Stomach (tissue), 8 donors: ENCODE measurements at regions not wholly inside any gene's neighbourhood (a gene's known extent, or its start where the extent isn't known, plus 50 kb on each side); places are given as distances from the start of the nearest gene placed in this dataset.

Experiments used
- DNase-seq, 2 donors: peaks; one replicate each; pipeline versions ENCODE4 v3.0.0 to v3.0.0-alpha.2; 2013 to 2019
- H3K27ac ChIP-seq, 5 donors: fragments of 200-600 bp in 4 of 5; sonication (generic) in 4 of 5; one replicate each; pipeline ENCODE4 v1.5.1; 2013 to 2019; ENCODE audit warnings: mild to moderate bottlenecking in 1 of 5, moderate library complexity in 1 of 5
- H3K27me3 ChIP-seq, 3 donors: fragments of 200-600 bp; sonication (generic); one replicate each; pipeline ENCODE4 v1.5.1; 2017 to 2019; ENCODE audit warnings: mixed run types in 1 of 3
- H3K36me3 ChIP-seq, 4 donors: fragments of 200-600 bp; sonication (generic); 1 replicate in 3 of 4; 2 replicates in 1 of 4; pipeline ENCODE4 v1.5.1; 2016 to 2019
- H3K4me1 ChIP-seq, 4 donors: fragments of 200-600 bp; sonication (generic); one replicate each; pipeline ENCODE4 v1.5.1; 2016 to 2019
- H3K4me3 ChIP-seq, 4 donors: fragments of 200-600 bp; sonication (generic) in 3 of 4; one replicate each; pipeline ENCODE4 v1.5.1; 2016 to 2019; ENCODE audit warnings: mild to moderate bottlenecking in 1 of 4
- H3K9me3 ChIP-seq, 4 donors: fragments of 200-600 bp; sonication (generic); one replicate each; pipeline ENCODE4 v1.5.1; 2016 to 2019
- EP300 ChIP-seq: sonication (generic); formaldehyde crosslinking; IDR thresholded peaks from one replicate; pipeline ENCODE4 v1.6.1; 2017; ENCODE audit warnings: antibody characterized with exemption
- POLR2A ChIP-seq, 4 donors: fragments of 450-650 bp; IDR thresholded peaks; one replicate each; pipeline ENCODE4 v1.6.1; 2016; ENCODE audit warnings: antibody characterized with exemption in 4 of 4, control low read depth in 2 of 4, mild to moderate bottlenecking in 1 of 4, moderate library complexity in 1 of 4
- POLR2AphosphoS5 ChIP-seq, 3 donors: sonication (generic); formaldehyde crosslinking; IDR thresholded peaks; one replicate each; pipeline ENCODE4 v1.6.1; 2016; ENCODE audit warnings: antibody characterized with exemption in 3 of 3
- WGBS, 5 donors: extraction: QIAGEN DNeasy Blood & Tissue Kit in 3 of 5; methylation state at CpG; one replicate each; pipeline versions ENCODE4 v1.1.5 to v1.1.7; 2013 to 2018; 5-methylcytosine and 5-hydroxymethylcytosine counted together
- intact Hi-C: fragments of 100-400 bp; cut with DNase I; formaldehyde crosslinking; loops from one replicate; pipeline ENCODE4 v1.15.1; 2023; ENCODE audit warnings: low total_unique reads
- TF ChIP-seq, protein P1 (sequence below), 7 experiments: fragments of 450-650 bp in 4 of 7; fragments of 200-600 bp in 3 of 7; sonication (generic) in 3 of 7; IDR thresholded peaks; one replicate each; pipeline ENCODE4 v1.5.1; 2016 to 2019; ENCODE audit warnings: antibody characterized with exemption in 7 of 7, control low read depth in 2 of 7, mild to moderate bottlenecking in 1 of 7
- donor health status: healthy with polysubstance abuse.
- donor health status: Bipolar disorder and iron deficiency.
- donor health status: healthy.

GRCh38 chr5:51276250-51276649 lies 107.0 kb upstream of the ISL1 start:
- H3K9me3 ChIP-seq: no peaks in the 10 kb centered on the region
- H3K36me3 ChIP-seq: no peaks in the 10 kb centered on the region
- H3K4me3 ChIP-seq: no peak overlapping the region
- DNase-seq: no peak
- no peaks in the 10 kb centered on the region for H3K27me3 ChIP-seq
- no peak overlapping the region for H3K27ac ChIP-seq
- intact Hi-C loops: no loop called here
- TF ChIP-seq POLR2AphosphoS5 (IDR thresholded peaks at IDR 0.05): no peak
- TF ChIP-seq, protein P1, sequence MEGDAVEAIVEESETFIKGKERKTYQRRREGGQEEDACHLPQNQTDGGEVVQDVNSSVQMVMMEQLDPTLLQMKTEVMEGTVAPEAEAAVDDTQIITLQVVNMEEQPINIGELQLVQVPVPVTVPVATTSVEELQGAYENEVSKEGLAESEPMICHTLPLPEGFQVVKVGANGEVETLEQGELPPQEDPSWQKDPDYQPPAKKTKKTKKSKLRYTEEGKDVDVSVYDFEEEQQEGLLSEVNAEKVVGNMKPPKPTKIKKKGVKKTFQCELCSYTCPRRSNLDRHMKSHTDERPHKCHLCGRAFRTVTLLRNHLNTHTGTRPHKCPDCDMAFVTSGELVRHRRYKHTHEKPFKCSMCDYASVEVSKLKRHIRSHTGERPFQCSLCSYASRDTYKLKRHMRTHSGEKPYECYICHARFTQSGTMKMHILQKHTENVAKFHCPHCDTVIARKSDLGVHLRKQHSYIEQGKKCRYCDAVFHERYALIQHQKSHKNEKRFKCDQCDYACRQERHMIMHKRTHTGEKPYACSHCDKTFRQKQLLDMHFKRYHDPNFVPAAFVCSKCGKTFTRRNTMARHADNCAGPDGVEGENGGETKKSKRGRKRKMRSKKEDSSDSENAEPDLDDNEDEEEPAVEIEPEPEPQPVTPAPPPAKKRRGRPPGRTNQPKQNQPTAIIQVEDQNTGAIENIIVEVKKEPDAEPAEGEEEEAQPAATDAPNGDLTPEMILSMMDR (IDR thresholded peaks at IDR 0.05): no peak
- no peak for TF ChIP-seq POLR2A (IDR thresholded peaks at IDR 0.05)
- TF ChIP-seq EP300: no peak
- 92 to 94% (median 93%) methylated on average over 2 of the region's 2 CpGs for WGBS, 5 donors
- no peaks in the 10 kb centered on the region for H3K4me1 ChIP-seq

- no peak overlapping the region for H3K4me3 ChIP-seq
- WGBS, 5 donors: 29 to 46% (median 41%) methylated on average over 3 of the region's 3 CpGs
- peak in 1 of 2 donors; percentile 6 for DNase-seq
- intact Hi-C loops: no loop called here
- no peaks in the 10 kb centered on the region for H3K27me3 ChIP-seq
- H3K4me1 ChIP-seq: no peaks in the 10 kb centered on the region
- no peak overlapping the region for H3K27ac ChIP-seq
- H3K36me3 ChIP-seq: no peaks in the 10 kb centered on the region
- H3K9me3 ChIP-seq: no peaks in the 10 kb centered on the region
- TF ChIP-seq, protein P1 (IDR thresholded peaks at IDR 0.05): no peak
- TF ChIP-seq EP300: no peak
- no peak for TF ChIP-seq POLR2A (IDR thresholded peaks at IDR 0.05)
- TF ChIP-seq POLR2AphosphoS5 (IDR thresholded peaks at IDR 0.05): no peak
These were observed 104.7 kb upstream of the ISL1 start for GRCh38 chr5:51278539-51278938.

GRCh38 chr5:51279983-51280706 lies 103.1 kb upstream of the ISL1 start:
- peak in 1 of 2 donors; percentile 45 for DNase-seq
- Histone ChIP-seq H3K4me1 (no peaks in the 10 kb centered on the region), H3K4me3 (no peak overlapping the region), H3K36me3 (no peaks in the 10 kb centered on the region), H3K9me3 (no peaks in the 10 kb centered on the region), H3K27me3 (no peaks in the 10 kb centered on the region), H3K27ac (no peak overlapping the region)
- WGBS, 5 donors: 86 to 95% (median 90%) methylated on average over 7 of the region's 7 CpGs
- intact Hi-C loops: no loop called here
- TF ChIP-seq POLR2AphosphoS5 (IDR thresholded peaks at IDR 0.05): no peak
- TF ChIP-seq EP300: no peak

GRCh38 chr5:51286046-51286445 lies 97.2 kb upstream of the ISL1 start:
- Histone ChIP-seq H3K27me3 (no peaks in the 10 kb centered on the region), H3K9me3 (no peaks in the 10 kb centered on the region), H3K4me3 (no peak overlapping the region), H3K36me3 (no peaks in the 10 kb centered on the region), H3K4me1 (no peaks in the 10 kb centered on the region), H3K27ac (no peak overlapping the region)
- 67 to 83% (median 80%) methylated on average over 4 of the region's 4 CpGs for WGBS, 5 donors
- DNase-seq: no peak
- intact Hi-C loops: no loop called here
- TF ChIP-seq EP300 (no peak), POLR2AphosphoS5 (IDR thresholded peaks at IDR 0.05) (no peak), POLR2A (IDR thresholded peaks at IDR 0.05) (no peak)
- TF ChIP-seq, protein P1 (IDR thresholded peaks at IDR 0.05): no peak

DNA sequence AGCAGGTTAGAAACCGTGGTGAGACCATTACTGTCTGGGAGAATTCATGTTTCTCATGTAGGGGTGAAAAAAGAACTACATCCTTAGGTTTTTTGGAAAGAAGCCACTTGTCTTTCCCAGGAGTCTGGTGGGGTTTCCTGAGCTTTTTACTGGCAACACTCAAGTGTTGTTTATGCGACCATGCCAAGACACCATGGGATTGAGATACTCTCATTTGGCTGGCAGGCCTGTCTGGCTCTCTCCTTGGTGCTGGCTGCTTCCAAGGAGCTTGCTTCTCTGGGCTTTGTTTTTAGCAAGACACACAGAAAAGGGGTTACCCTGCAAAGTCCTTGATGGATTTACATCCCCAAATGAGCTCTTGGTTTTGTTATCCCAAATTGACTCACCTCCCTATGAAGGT lies 80.9 kb upstream of the ISL1 start:
- WGBS, 5 donors: 62 to 76% (median 66%) methylated on average over 2 of the region's 2 CpGs
- intact Hi-C loops: no loop called here
- no peaks in the 10 kb centered on the region for H3K27me3 ChIP-seq
- TF ChIP-seq, protein P1 (IDR thresholded peaks at IDR 0.05): no peak
- TF ChIP-seq POLR2AphosphoS5 (IDR thresholded peaks at IDR 0.05): no peak
- TF ChIP-seq EP300: no peak
- no peak for TF ChIP-seq POLR2A (IDR thresholded peaks at IDR 0.05)
- no peak overlapping the region for H3K4me3 ChIP-seq
- no peaks in the 10 kb centered on the region for H3K4me1 ChIP-seq
- H3K27ac ChIP-seq: no peak overlapping the region
- peaks cover 0 to 14% (median 9%) of the 10 kb centered on the region in 4 donors for H3K9me3 ChIP-seq
- DNase-seq: no peak
- no peaks in the 10 kb centered on the region for H3K36me3 ChIP-seq
